ENCODE measurements at regions not wholly inside any gene's neighbourhood (a gene's known extent, or its start where the extent isn't known, plus 50 kb on each side); places are given as distances from the start of the nearest gene placed in this dataset.

- H3K4me3 ChIP-seq (ENCODE audit: low read depth, low read length), result no peak overlapping the region
- TF ChIP-seq MAX (IDR thresholded peaks at IDR 0.05; ENCODE audit: low read depth, low read length), result no peak
- no peak for TF ChIP-seq POLR2A (IDR thresholded peaks at IDR 0.05; ENCODE audit: extremely low read depth, insufficient read length)
- TF ChIP-seq CTCF (IDR thresholded peaks at IDR 0.05; ENCODE audit: low read depth, low read length), result no peak
- TF ChIP-seq MYC (IDR thresholded peaks at IDR 0.05; ENCODE audit: low read depth, low read length), result no peak
- DNase-seq (ENCODE audit: low read depth), result no peak
Measured at GRCh38 chr10:131440405-131441360, 129.2 kb upstream of the TCERG1L start.

- DNase-seq (ENCODE audit: low read depth), result no peak
- TF ChIP-seq CTCF (IDR thresholded peaks at IDR 0.05; ENCODE audit: low read depth, low read length) (no peak), MYC (IDR thresholded peaks at IDR 0.05; ENCODE audit: low read depth, low read length) (no peak), MAX (IDR thresholded peaks at IDR 0.05; ENCODE audit: low read depth, low read length) (no peak), POLR2A (IDR thresholded peaks at IDR 0.05; ENCODE audit: extremely low read depth, insufficient read length) (no peak)
- H3K4me3 ChIP-seq (ENCODE audit: low read depth, low read length), result no peak overlapping the region
Measured at GRCh38 chr10:131442271-131442670, 130.8 kb upstream of the TCERG1L start.

- DNase-seq (ENCODE audit: low read depth), result no peak
- no peak for TF ChIP-seq MAX (IDR thresholded peaks at IDR 0.05; ENCODE audit: low read depth, low read length)
- no peak for TF ChIP-seq POLR2A (IDR thresholded peaks at IDR 0.05; ENCODE audit: extremely low read depth, insufficient read length)
- no peak for TF ChIP-seq CTCF (IDR thresholded peaks at IDR 0.05; ENCODE audit: low read depth, low read length)
- no peak for TF ChIP-seq MYC (IDR thresholded peaks at IDR 0.05; ENCODE audit: low read depth, low read length)
Measured at GRCh38 chr10:131444286-131444685, 132.8 kb upstream of the TCERG1L start.

GRCh38 chr10:131444862-131445461 is 133.4 kb upstream of the TCERG1L start:
- TF ChIP-seq CTCF (IDR thresholded peaks at IDR 0.05; ENCODE audit: low read depth, low read length) (no peak), POLR2A (IDR thresholded peaks at IDR 0.05; ENCODE audit: extremely low read depth, insufficient read length) (no peak), MAX (IDR thresholded peaks at IDR 0.05; ENCODE audit: low read depth, low read length) (no peak), MYC (IDR thresholded peaks at IDR 0.05; ENCODE audit: low read depth, low read length) (no peak)
- DNase-seq (ENCODE audit: low read depth), result no peak
- H3K4me3 ChIP-seq (ENCODE audit: low read depth, low read length), result no peak overlapping the region

More at GRCh38 chr10:131444286-131444685, 132.8 kb upstream of the TCERG1L start:
- H3K4me3 ChIP-seq (ENCODE audit: low read depth, low read length), result no peak overlapping the region

GRCh38 chr10:131445623-131446022 is 134.1 kb upstream of the TCERG1L start:
- TF ChIP-seq POLR2A (IDR thresholded peaks at IDR 0.05; ENCODE audit: extremely low read depth, insufficient read length) (no peak), MAX (IDR thresholded peaks at IDR 0.05; ENCODE audit: low read depth, low read length) (no peak), CTCF (IDR thresholded peaks at IDR 0.05; ENCODE audit: low read depth, low read length) (no peak), MYC (IDR thresholded peaks at IDR 0.05; ENCODE audit: low read depth, low read length) (no peak)

More at GRCh38 chr10:131445623-131446022, 134.1 kb upstream of the TCERG1L start:
- no peak for DNase-seq (ENCODE audit: low read depth)
- no peak overlapping the region for H3K4me3 ChIP-seq (ENCODE audit: low read depth, low read length)

Data from NB4 (cell line).